LHCN-M2 (cell line): ENCODE measurements at regions not wholly inside any gene's neighbourhood (a gene's known extent, or its start where the extent isn't known, plus 50 kb on each side); places are given as distances from the start of the nearest gene placed in this dataset.

Experiments used
- DNase-seq: peaks from one replicate; pipeline ENCODE4 v3.0.0-alpha.2; 2012; ENCODE audit warnings: low read depth

GRCh38 chr2:181380581-181380980 is 76.6 kb upstream of the ITGA4 start:
- DNase-seq, result no peak

- no peak for DNase-seq
These were observed 72.3 kb upstream of the ITGA4 start for GRCh38 chr2:181384923-181385322.

- DNase-seq, result no peak
These were observed 67.7 kb upstream of the ITGA4 start for GRCh38 chr2:181389524-181389923.

GRCh38 chr2:181393472-181393871 is 63.7 kb upstream of the ITGA4 start:
- DNase-seq, result peak; percentile 76

- DNase-seq, result no peak
These were observed 62.3 kb upstream of the ITGA4 start for GRCh38 chr2:181394741-181395437.

- no peak for DNase-seq
These were observed 61.3 kb upstream of the ITGA4 start for GRCh38 chr2:181395851-181396250.

GRCh38 chr2:181396256-181397123 is 60.7 kb upstream of the ITGA4 start:
- peak; percentile 84 for DNase-seq

GRCh38 chr2:181397331-181397730 is 59.9 kb upstream of the ITGA4 start:
- no peak for DNase-seq

- DNase-seq, result no peak
These were observed 59.2 kb upstream of the ITGA4 start for GRCh38 chr2:181398000-181398399.

GRCh38 chr2:181399027-181399426 is 58.2 kb upstream of the ITGA4 start:
- no peak for DNase-seq

- no peak for DNase-seq
These were observed 52.7 kb upstream of the ITGA4 start for GRCh38 chr2:181404472-181404871.

GRCh38 chr2:181407171-181407570 is 50.0 kb upstream of the ITGA4 start:
- no peak for DNase-seq
